ENCODE measurements at regions not wholly inside any gene's neighbourhood (a gene's known extent, or its start where the extent isn't known, plus 50 kb on each side); places are given as distances from the start of the nearest gene placed in this dataset.

DNA sequence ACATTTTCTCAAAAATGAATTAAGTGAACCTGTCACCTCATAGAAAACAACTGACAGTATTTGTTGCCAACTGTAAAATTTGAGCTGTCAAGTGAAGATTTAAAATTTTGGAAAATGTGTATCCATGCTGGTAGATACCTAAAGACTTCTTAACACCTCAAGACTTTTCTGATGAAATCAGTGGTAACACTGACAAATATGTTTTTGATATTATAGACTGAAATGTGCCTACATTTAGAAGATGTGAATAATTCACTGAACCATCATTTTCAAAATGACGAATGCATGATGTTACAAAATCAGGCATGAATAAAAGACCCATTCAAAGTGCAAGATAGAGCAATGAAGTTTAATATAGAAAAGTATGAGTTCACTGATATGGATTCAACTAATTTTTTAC, 51.5 kb upstream of the ASPRV1 start:
- H3K27me3 ChIP-seq, result no peaks in the 10 kb centered on the region
- 92 to 99% (median 95%) methylated on average over 1 of the region's 1 CpG for WGBS, 4 donors
- H3K36me3 ChIP-seq, result peaks cover 0 to 28% (median 2%) of the 10 kb centered on the region in 9 donors
- DNase-seq, result no peak
- intact Hi-C loops (cut with DNase I), result loop anchor here in 1 of 10 donors (10.0 kb wide), 1 partner anchor 52 kb away; no protein-coding TSS in a partner anchor
- no peak overlapping the region for H3K27ac ChIP-seq
- no peak for ATAC-seq
- H3K4me1 ChIP-seq, result peaks cover 0 to 14% (median 0%) of the 10 kb centered on the region in 12 donors
- no peaks in the 10 kb centered on the region for H3K9me3 ChIP-seq
- TF ChIP-seq, protein P1, sequence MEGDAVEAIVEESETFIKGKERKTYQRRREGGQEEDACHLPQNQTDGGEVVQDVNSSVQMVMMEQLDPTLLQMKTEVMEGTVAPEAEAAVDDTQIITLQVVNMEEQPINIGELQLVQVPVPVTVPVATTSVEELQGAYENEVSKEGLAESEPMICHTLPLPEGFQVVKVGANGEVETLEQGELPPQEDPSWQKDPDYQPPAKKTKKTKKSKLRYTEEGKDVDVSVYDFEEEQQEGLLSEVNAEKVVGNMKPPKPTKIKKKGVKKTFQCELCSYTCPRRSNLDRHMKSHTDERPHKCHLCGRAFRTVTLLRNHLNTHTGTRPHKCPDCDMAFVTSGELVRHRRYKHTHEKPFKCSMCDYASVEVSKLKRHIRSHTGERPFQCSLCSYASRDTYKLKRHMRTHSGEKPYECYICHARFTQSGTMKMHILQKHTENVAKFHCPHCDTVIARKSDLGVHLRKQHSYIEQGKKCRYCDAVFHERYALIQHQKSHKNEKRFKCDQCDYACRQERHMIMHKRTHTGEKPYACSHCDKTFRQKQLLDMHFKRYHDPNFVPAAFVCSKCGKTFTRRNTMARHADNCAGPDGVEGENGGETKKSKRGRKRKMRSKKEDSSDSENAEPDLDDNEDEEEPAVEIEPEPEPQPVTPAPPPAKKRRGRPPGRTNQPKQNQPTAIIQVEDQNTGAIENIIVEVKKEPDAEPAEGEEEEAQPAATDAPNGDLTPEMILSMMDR (IDR thresholded peaks at IDR 0.05), result no peak
- no peak for TF ChIP-seq POLR2A (IDR thresholded peaks at IDR 0.05)
- H3K4me3 ChIP-seq, result no peak overlapping the region

DNA sequence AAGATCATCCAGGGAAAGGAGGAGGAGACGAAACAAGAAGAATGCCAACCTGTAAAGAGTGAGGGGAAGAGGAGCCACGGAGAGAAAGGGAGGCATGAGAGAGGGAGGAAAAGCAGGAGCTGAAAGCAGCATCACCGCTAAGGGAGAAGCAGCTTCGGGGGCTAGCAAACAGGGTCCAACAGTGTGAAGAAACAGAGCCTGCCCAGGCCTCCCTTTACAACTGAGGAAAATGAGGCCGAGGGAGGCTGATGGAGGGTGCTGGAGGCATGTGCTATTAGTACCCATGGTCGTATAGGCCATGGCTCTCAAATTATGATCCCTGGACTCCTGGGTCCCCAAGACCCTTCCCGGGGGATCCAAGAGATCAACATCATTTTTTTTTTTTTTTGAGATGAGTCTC, 50.4 kb upstream of the ASPRV1 start:
- TF ChIP-seq, protein P1 (IDR thresholded peaks at IDR 0.05), result no peak
- no peak for TF ChIP-seq POLR2A (IDR thresholded peaks at IDR 0.05)
- H3K4me1 ChIP-seq, result peaks cover 0 to 14% (median 0%) of the 10 kb centered on the region in 12 donors
- no peak overlapping the region for H3K4me3 ChIP-seq
- no peaks in the 10 kb centered on the region for H3K9me3 ChIP-seq
- 91 to 92% (median 91%) methylated on average over 7 of the region's 7 CpGs for WGBS, 4 donors
- ATAC-seq (no peak), DNase-seq (no peak)
- H3K36me3 ChIP-seq, result peaks cover 0 to 22% (median 0%) of the 10 kb centered on the region in 9 donors
- no peaks in the 10 kb centered on the region for H3K27me3 ChIP-seq
- intact Hi-C loops (cut with DNase I), result loop anchor here in 1 of 10 donors (10.0 kb wide), 1 partner anchor 53 kb away; no protein-coding TSS in a partner anchor
- H3K27ac ChIP-seq, result no peak overlapping the region

DNA sequence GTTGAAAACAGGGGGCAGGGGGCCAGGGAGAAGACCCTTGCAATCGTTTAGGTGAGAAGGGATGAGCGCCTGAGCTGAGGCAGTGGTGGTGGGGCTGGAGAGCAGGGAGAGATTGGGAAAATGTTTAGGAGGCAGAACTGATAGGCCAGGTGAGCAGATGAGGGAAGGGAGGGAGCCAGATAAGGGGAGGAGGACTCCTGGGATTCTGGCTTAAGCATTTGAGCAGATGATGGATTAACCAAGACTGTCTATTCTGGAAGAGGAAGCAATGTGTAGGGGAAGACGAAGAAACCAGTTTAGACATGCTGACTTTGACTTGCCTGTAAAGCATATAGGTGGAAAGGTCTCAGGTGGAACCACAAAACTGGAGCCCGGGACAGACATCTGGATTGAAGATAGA, 49.9 kb upstream of the ASPRV1 start:
- WGBS, 4 donors, result 82 to 87% (median 83%) methylated on average over 4 of the region's 4 CpGs
- DNase-seq (no peak), ATAC-seq (no peak)
- Histone ChIP-seq H3K36me3 (peaks cover 0 to 18% (median 0%) of the 10 kb centered on the region in 9 donors), H3K4me1 (peaks cover 0 to 14% (median 0%) of the 10 kb centered on the region in 12 donors), H3K4me3 (no peak overlapping the region), H3K9me3 (no peaks in the 10 kb centered on the region), H3K27me3 (no peaks in the 10 kb centered on the region), H3K27ac (no peak overlapping the region)
- intact Hi-C loops (cut with DNase I), result loop anchor here in 1 of 10 donors (10.0 kb wide), 1 partner anchor 53 kb away; no protein-coding TSS in a partner anchor
- TF ChIP-seq, protein P1 (IDR thresholded peaks at IDR 0.05), result no peak
- TF ChIP-seq POLR2A (IDR thresholded peaks at IDR 0.05), result no peak

Measured in heart left ventricle (tissue), 16 donors.